ENCODE measurements at regions not wholly inside any gene's neighbourhood (a gene's known extent, or its start where the extent isn't known, plus 50 kb on each side); places are given as distances from the start of the nearest gene placed in this dataset.

GRCh38 chr1:38697387-38697786, 162.2 kb downstream of the RRAGC start:
- DNase-seq (ENCODE audit: low spot score), result no peak
- Histone ChIP-seq H3K9me3 (ENCODE audit: control insufficient read depth in 4 of 4, low read length in 3 of 4) (peaks cover 0 to 2% (median 0%) of the 10 kb centered on the region in 4 donors), H3K4me3 (ENCODE audit: low read depth in 1 of 3, low read length in 3 of 3) (no peak overlapping the region), H3K9ac (ENCODE audit: low read depth in 1 of 2, low read length in 2 of 2) (no peak overlapping the region), H3K4me1 (ENCODE audit: control insufficient read depth in 4 of 4, insufficient read depth in 4 of 4, low read length in 3 of 4) (no peaks in the 10 kb centered on the region), H3K27ac (ENCODE audit: low read depth in 1 of 2, low read length in 2 of 2) (no peak overlapping the region), H3K36me3 (ENCODE audit: control insufficient read depth in 4 of 4, insufficient read depth in 3 of 4, low read depth in 1 of 4, low read length in 3 of 4) (no peaks in the 10 kb centered on the region), H3K27me3 (ENCODE audit: control insufficient read depth in 4 of 4, insufficient read depth in 4 of 4, low read length in 3 of 4) (no peaks in the 10 kb centered on the region)
- 51% methylated on average over 1 of the region's 1 CpG for WGBS
- TF ChIP-seq ZBTB33 (IDR thresholded peaks at IDR 0.05), result no peak
- no peak for TF ChIP-seq MAX (IDR thresholded peaks at IDR 0.05)
- TF ChIP-seq NR2F2 (IDR thresholded peaks at IDR 0.05), result no peak
- TF ChIP-seq FOXA2 (IDR thresholded peaks at IDR 0.05), result no peak
- no peak for TF ChIP-seq RAD21 (IDR thresholded peaks at IDR 0.05)
- TF ChIP-seq GABPA (IDR thresholded peaks at IDR 0.05 in 1 of 2, conservative IDR thresholded peaks at IDR 0.05 in 1 of 2), result no peak
- TF ChIP-seq TAF1 (conservative IDR thresholded peaks at IDR 0.05), result no peak
- no peak for TF ChIP-seq RXRA (IDR thresholded peaks at IDR 0.05)
- no peak for TF ChIP-seq HNF4G (IDR thresholded peaks at IDR 0.05)
- TF ChIP-seq HNF4A (conservative IDR thresholded peaks at IDR 0.05), result no peak

- WGBS, result 85% methylated on average over 2 of the region's 2 CpGs
- H3K4me1 ChIP-seq (ENCODE audit: control insufficient read depth in 4 of 4, insufficient read depth in 4 of 4, low read length in 3 of 4), result no peaks in the 10 kb centered on the region
- no peak for DNase-seq (ENCODE audit: low spot score)
- peaks cover 0 to 2% (median 0%) of the 10 kb centered on the region in 4 donors for H3K9me3 ChIP-seq (ENCODE audit: control insufficient read depth in 4 of 4, low read length in 3 of 4)
- no peak overlapping the region for H3K4me3 ChIP-seq (ENCODE audit: low read depth in 1 of 3, low read length in 3 of 3)
- H3K27ac ChIP-seq (ENCODE audit: low read depth in 1 of 2, low read length in 2 of 2), result no peak overlapping the region
- H3K9ac ChIP-seq (ENCODE audit: low read depth in 1 of 2, low read length in 2 of 2), result no peak overlapping the region
- H3K27me3 ChIP-seq (ENCODE audit: control insufficient read depth in 4 of 4, insufficient read depth in 4 of 4, low read length in 3 of 4), result no peaks in the 10 kb centered on the region
- H3K36me3 ChIP-seq (ENCODE audit: control insufficient read depth in 4 of 4, insufficient read depth in 3 of 4, low read depth in 1 of 4, low read length in 3 of 4), result no peaks in the 10 kb centered on the region
- TF ChIP-seq REST (IDR thresholded peaks at IDR 0.05), result no peak
- TF ChIP-seq JUND (IDR thresholded peaks at IDR 0.05), result no peak
- no peak for TF ChIP-seq NR2F2 (IDR thresholded peaks at IDR 0.05)
Measured at GRCh38 chr1:38696371-38696770, 163.2 kb downstream of the RRAGC start.

- Histone ChIP-seq H3K27me3 (ENCODE audit: control insufficient read depth in 4 of 4, insufficient read depth in 4 of 4, low read length in 3 of 4) (no peaks in the 10 kb centered on the region), H3K36me3 (ENCODE audit: control insufficient read depth in 4 of 4, insufficient read depth in 3 of 4, low read depth in 1 of 4, low read length in 3 of 4) (no peaks in the 10 kb centered on the region), H3K9me3 (ENCODE audit: control insufficient read depth in 4 of 4, low read length in 3 of 4) (peaks cover 0 to under 1% (median 0%) of the 10 kb centered on the region in 4 donors), H3K27ac (ENCODE audit: low read depth in 1 of 2, low read length in 2 of 2) (no peak overlapping the region), H3K9ac (ENCODE audit: low read depth in 1 of 2, low read length in 2 of 2) (no peak overlapping the region), H3K4me1 (ENCODE audit: control insufficient read depth in 4 of 4, insufficient read depth in 4 of 4, low read length in 3 of 4) (no peaks in the 10 kb centered on the region), H3K4me3 (ENCODE audit: low read depth in 1 of 3, low read length in 3 of 3) (no peak overlapping the region)
- WGBS, result 53% methylated on average over 1 of the region's 1 CpG
- DNase-seq (ENCODE audit: low spot score), result no peak
- TF ChIP-seq RAD21 (IDR thresholded peaks at IDR 0.05), result no peak
- no peak for TF ChIP-seq ATF3 (IDR thresholded peaks at IDR 0.05)
- TF ChIP-seq SP1 (IDR thresholded peaks at IDR 0.05), result no peak
- no peak for TF ChIP-seq EGR1 (IDR thresholded peaks at IDR 0.05; ENCODE audit: low read depth in 2 of 2)
- no peak for TF ChIP-seq JUND (IDR thresholded peaks at IDR 0.05)
- no peak for TF ChIP-seq TAF1 (conservative IDR thresholded peaks at IDR 0.05)
- TF ChIP-seq HNF4A (conservative IDR thresholded peaks at IDR 0.05), result no peak
- no peak for TF ChIP-seq CTCF (IDR thresholded peaks at IDR 0.05; ENCODE audit: low read depth, low read length, missing input control)
- no peak for TF ChIP-seq GABPA (IDR thresholded peaks at IDR 0.05 in 1 of 2, conservative IDR thresholded peaks at IDR 0.05 in 1 of 2)
- no peak for TF ChIP-seq FOXA1 (IDR thresholded peaks at IDR 0.05)
- no peak for TF ChIP-seq HNF4G (IDR thresholded peaks at IDR 0.05)
- no peak for TF ChIP-seq YY1 (IDR thresholded peaks at IDR 0.05)
- TF ChIP-seq ZBTB33 (IDR thresholded peaks at IDR 0.05), result no peak
- no peak for TF ChIP-seq FOXA2 (IDR thresholded peaks at IDR 0.05)
Measured at GRCh38 chr1:38693759-38694158, 165.8 kb downstream of the RRAGC start.

All from liver (tissue), 8 donors.